C4-2B (cell line): ENCODE measurements at regions not wholly inside any gene's neighbourhood (a gene's known extent, or its start where the extent isn't known, plus 50 kb on each side); places are given as distances from the start of the nearest gene placed in this dataset.

ENCODE experiments used
- H3K27ac ChIP-seq: fragments of 450-650 bp; 2 replicates; pipeline ENCODE4 v1.5.1; 2017
- ZFX ChIP-seq: fragments of 450-650 bp; IDR thresholded peaks from 2 replicates; pipeline ENCODE4 v1.6.1; 2017
- TF ChIP-seq, protein P1 (sequence below): fragments of 450-650 bp; conservative IDR thresholded peaks from 2 replicates; pipeline ENCODE4 v1.5.1; 2017; ENCODE audit warnings: mild to moderate bottlenecking

GRCh38 chr1:105483436-105483835 lies 1573.0 kb upstream of the PRMT6 start:
- TF ChIP-seq ZFX = no peak
- TF ChIP-seq, protein P1, sequence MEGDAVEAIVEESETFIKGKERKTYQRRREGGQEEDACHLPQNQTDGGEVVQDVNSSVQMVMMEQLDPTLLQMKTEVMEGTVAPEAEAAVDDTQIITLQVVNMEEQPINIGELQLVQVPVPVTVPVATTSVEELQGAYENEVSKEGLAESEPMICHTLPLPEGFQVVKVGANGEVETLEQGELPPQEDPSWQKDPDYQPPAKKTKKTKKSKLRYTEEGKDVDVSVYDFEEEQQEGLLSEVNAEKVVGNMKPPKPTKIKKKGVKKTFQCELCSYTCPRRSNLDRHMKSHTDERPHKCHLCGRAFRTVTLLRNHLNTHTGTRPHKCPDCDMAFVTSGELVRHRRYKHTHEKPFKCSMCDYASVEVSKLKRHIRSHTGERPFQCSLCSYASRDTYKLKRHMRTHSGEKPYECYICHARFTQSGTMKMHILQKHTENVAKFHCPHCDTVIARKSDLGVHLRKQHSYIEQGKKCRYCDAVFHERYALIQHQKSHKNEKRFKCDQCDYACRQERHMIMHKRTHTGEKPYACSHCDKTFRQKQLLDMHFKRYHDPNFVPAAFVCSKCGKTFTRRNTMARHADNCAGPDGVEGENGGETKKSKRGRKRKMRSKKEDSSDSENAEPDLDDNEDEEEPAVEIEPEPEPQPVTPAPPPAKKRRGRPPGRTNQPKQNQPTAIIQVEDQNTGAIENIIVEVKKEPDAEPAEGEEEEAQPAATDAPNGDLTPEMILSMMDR = no peak
- H3K27ac ChIP-seq = no peak overlapping the region

GRCh38 chr1:105485207-105485606 lies 1571.3 kb upstream of the PRMT6 start:
- no peak for TF ChIP-seq ZFX
- TF ChIP-seq, protein P1 = no peak
- no peak overlapping the region for H3K27ac ChIP-seq

- TF ChIP-seq, protein P1 = no peak
- TF ChIP-seq ZFX = no peak
- no peak overlapping the region for H3K27ac ChIP-seq
These were observed 1563.6 kb upstream of the PRMT6 start for GRCh38 chr1:105492921-105493320.

DNA sequence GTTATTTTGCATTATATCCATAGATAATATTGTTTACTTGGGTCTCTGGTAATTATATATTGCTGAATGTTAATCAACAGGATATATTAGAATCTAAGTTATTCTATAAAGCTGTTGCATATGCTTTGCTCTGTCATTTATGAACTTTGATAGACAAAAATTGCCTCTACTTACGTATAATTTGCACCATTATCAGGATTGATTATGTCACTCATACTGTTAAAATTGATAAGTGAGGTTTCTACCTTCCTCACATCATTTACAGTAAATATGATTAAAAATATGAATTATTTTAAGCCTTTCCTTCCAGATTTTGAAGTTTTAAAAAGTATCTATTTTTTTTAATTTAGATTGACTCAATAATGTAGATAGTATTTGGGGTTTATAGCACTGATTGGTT lies 1540.4 kb upstream of the PRMT6 start:
- TF ChIP-seq, protein P1 = no peak
- TF ChIP-seq ZFX = no peak
- no peak overlapping the region for H3K27ac ChIP-seq

GRCh38 chr1:105533996-105534395 lies 1522.5 kb upstream of the PRMT6 start:
- no peak for TF ChIP-seq ZFX
- TF ChIP-seq, protein P1 = no peak
- H3K27ac ChIP-seq = no peak overlapping the region

GRCh38 chr1:105544475-105544874 lies 1512.0 kb upstream of the PRMT6 start:
- no peak overlapping the region for H3K27ac ChIP-seq
- TF ChIP-seq, protein P1 = no peak
- no peak for TF ChIP-seq ZFX

DNA sequence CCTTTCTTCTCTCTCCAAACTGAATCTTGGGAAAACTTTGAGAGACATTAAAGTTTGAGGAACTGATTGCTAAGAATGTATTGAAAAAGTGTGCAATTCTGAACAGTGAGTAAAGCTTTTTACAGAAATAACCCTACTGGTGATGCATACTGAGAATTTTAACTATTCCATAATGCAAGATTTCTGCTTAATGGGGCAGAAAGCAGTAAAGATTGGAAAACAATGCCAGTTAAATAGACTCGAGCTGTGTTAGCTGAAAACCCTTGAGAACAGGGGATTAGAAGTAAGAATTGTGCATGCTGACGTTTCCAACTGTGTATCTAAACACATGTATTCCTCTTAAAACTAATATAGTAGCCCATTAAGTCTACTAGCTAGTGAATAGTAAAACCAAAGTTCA lies 1500.2 kb upstream of the PRMT6 start:
- no peak overlapping the region for H3K27ac ChIP-seq
- TF ChIP-seq, protein P1 = no peak
- no peak for TF ChIP-seq ZFX

DNA sequence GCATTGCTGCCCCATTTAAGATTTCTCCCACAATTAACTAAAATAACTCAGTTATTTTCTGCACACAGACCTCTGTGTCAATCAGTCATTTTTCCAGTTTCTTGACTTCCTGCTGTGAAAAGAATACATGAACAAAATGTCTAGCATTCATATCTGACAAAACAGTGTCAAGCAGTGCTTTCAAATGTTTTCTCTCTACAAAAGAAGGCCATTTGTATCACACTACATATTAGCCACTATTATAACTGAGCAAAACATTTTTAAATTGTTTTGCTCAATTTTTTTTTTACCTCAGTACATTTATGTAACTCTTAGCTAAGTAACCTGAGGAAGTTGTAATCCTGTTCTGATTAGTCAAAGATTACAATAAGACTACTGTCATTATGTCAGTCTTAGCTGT lies 1498.5 kb upstream of the PRMT6 start:
- no peak for TF ChIP-seq ZFX
- TF ChIP-seq, protein P1 = no peak
- H3K27ac ChIP-seq = no peak overlapping the region
